Mucosa of descending colon (tissue), 3 donors: ENCODE measurements at regions not wholly inside any gene's neighbourhood (a gene's known extent, or its start where the extent isn't known, plus 50 kb on each side); places are given as distances from the start of the nearest gene placed in this dataset.

Experiments used
- ATAC-seq: fragments of 200-7000 bp; cut with Tn5 transposase; one replicate; pipeline ENCODE4 v1.9.1; 2020; ENCODE audit warnings: mild to moderate bottlenecking, moderate library complexity
- DNase-seq, 3 donors: peaks; one replicate each; pipeline ENCODE4 v3.0.0-alpha.2; 2020
- H3K36me3 ChIP-seq: fragments of 200-600 bp; one replicate; pipeline ENCODE4 v1.8.0; 2021; ENCODE audit warnings: low read depth, mild to moderate bottlenecking
- H3K4me1 ChIP-seq: fragments of 200-600 bp; one replicate; pipeline ENCODE4 v1.8.0; 2021; ENCODE audit warnings: low read depth, mild to moderate bottlenecking
- H3K4me3 ChIP-seq: fragments of 200-600 bp; one replicate; pipeline ENCODE4 v1.8.0; 2021; ENCODE audit warnings: mild to moderate bottlenecking
- H3K9me3 ChIP-seq: fragments of 200-600 bp; one replicate; pipeline ENCODE4 v1.8.0; 2021; ENCODE audit warnings: mild to moderate bottlenecking
- intact Hi-C, 2 donors: fragments of 100-400 bp; cut with DNase I in 1 of 2; cut with micrococcal nuclease in 1 of 2; formaldehyde crosslinking; loops; one replicate each; pipeline versions ENCODE4 v1.11.0 to v1.11.1; 2022; cut with DNase I, micrococcal nuclease
- TF ChIP-seq, protein P1 (sequence below): fragments of 200-600 bp; IDR thresholded peaks from one replicate; pipeline ENCODE4 v1.8.0; 2022; ENCODE audit warnings: antibody characterized with exemption, mild to moderate bottlenecking
- donor health status: DM: no; HTN: no; CAD: no; lungs with moderate emphysema.
- donor health status: DM: no; HTN: no; CAD: no.
- donor health status: DM: no; HTN: yes; CAD: no.

DNA sequence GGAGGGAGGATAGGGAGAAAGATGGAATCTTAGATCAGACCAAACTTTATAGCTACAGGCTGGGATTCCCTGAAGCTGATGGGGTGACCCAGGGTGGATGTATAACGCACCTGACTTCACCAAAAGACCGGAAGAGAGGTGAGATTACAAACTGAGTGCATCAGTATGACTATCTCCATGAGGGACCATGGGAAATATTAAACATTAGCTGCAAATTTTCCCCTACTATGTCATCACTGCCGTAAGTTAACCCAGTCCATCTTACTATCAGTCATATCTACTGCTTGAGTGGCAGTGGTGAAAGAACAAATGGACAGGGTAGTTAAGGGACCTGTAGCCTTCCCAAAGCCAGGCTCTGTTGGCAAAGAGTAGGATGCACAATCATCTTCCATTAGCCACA lies 368.3 kb downstream of the EFNA5 start:
- no peak for DNase-seq
- TF ChIP-seq, protein P1, sequence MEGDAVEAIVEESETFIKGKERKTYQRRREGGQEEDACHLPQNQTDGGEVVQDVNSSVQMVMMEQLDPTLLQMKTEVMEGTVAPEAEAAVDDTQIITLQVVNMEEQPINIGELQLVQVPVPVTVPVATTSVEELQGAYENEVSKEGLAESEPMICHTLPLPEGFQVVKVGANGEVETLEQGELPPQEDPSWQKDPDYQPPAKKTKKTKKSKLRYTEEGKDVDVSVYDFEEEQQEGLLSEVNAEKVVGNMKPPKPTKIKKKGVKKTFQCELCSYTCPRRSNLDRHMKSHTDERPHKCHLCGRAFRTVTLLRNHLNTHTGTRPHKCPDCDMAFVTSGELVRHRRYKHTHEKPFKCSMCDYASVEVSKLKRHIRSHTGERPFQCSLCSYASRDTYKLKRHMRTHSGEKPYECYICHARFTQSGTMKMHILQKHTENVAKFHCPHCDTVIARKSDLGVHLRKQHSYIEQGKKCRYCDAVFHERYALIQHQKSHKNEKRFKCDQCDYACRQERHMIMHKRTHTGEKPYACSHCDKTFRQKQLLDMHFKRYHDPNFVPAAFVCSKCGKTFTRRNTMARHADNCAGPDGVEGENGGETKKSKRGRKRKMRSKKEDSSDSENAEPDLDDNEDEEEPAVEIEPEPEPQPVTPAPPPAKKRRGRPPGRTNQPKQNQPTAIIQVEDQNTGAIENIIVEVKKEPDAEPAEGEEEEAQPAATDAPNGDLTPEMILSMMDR = no peak
- intact Hi-C loops = no loop called here
- H3K36me3 ChIP-seq = no peaks in the 10 kb centered on the region
- H3K4me1 ChIP-seq = no peaks in the 10 kb centered on the region
- no peak for ATAC-seq
- no peak overlapping the region for H3K4me3 ChIP-seq
- H3K9me3 ChIP-seq = no peaks in the 10 kb centered on the region

DNA sequence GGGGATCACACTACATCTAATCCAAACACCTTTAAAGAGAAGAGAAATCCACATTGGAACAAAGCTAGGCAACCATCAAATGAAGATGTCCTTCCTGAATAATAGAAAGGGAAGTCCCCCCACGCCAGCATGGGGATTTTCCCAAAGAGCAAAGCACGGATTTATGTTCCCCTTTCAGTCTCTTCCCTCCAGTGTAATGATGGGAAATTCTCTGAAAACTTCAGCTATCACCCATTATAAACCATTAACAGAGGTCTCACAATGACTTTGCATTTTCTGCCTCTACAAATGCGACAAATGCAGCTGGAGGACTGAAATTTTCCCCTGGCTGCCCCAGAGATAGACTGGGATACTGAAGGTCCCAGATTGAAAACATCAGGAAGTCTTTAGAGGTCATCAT lies 368.7 kb downstream of the EFNA5 start:
- intact Hi-C loops = no loop called here
- H3K4me3 ChIP-seq = no peak overlapping the region
- TF ChIP-seq, protein P1 = no peak
- ATAC-seq = no peak
- no peak for DNase-seq
- no peaks in the 10 kb centered on the region for H3K36me3 ChIP-seq
- H3K4me1 ChIP-seq = no peaks in the 10 kb centered on the region
- H3K9me3 ChIP-seq = no peaks in the 10 kb centered on the region

DNA sequence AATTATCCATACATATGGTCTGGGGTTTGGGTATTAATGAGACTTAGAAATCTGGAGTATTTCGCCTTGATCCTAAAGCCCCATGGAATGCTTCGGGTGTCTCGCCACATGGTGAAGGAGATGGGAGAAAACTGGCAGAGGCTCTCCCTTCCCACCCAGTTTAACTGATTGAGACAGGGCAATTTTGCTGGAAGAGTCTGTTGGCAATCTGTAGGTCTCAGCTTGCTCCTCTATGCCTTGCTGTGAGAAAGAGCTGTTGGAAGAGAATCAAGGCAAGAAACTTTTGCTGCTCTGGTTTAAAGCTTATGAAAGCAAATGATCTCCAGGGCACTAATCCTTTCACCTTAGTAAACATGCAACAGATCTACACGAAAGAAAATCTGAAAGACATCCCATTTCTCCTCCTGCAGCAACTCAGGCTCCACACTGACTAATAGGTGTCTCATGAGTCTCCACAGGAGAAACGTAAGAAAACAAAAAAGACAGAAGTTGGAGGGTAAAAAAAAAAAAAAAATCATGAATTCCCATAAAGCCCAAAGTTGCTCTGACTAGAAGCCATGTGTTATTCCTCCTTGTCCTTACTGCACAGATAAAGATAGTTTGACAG lies 369.9 kb downstream of the EFNA5 start:
- ATAC-seq = no peak
- TF ChIP-seq, protein P1 = no peak
- no peaks in the 10 kb centered on the region for H3K4me1 ChIP-seq

DNA sequence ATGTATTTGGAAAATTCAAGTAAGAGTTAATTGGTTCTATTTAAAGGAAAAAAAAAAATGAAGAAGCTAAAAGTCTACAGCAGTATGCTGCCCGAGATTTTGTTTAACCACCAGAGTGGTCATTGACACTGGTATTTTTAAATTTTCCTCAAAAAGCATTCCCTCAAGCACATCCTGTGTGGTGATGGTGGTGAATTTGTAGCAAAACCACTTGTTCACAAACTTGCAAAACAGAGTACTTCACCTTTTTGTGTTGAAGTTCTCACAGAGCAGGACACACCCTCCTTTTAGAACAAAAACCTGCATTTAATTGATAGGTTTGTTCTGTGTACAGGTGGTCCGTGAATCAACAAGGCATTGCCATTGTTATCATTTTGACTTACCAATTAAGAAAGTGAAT lies 374.2 kb downstream of the EFNA5 start:
- Histone ChIP-seq H3K4me1 (no peaks in the 10 kb centered on the region), H3K36me3 (no peaks in the 10 kb centered on the region), H3K9me3 (no peaks in the 10 kb centered on the region), H3K4me3 (no peak overlapping the region)
- DNase-seq (no peak), ATAC-seq (no peak)
- TF ChIP-seq, protein P1 = no peak
- intact Hi-C loops = no loop called here

More for the DNA sequence above, 369.9 kb downstream of the EFNA5 start:
- no peaks in the 10 kb centered on the region for H3K9me3 ChIP-seq
- no peaks in the 10 kb centered on the region for H3K36me3 ChIP-seq
- intact Hi-C loops = no loop called here
- no peak for DNase-seq
- no peak overlapping the region for H3K4me3 ChIP-seq

DNA sequence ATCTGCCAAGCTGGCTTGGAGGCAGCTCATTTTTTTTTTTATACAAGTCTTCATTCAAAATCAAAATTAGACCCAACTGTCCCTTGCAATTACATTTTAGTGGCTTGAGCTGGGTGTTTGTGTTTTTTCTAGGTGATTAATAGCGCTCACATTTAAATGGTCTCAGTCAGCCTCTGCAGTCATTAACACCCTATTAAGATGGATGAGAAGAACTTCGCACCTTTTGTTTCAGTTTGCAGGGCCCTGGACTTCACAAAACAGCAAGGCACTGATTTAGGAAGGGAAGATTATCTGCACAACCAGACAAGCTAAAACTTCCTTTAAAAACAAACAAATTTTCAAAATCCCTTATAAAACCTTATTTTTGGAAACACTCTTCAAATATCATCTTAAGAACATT lies 374.8 kb downstream of the EFNA5 start:
- Histone ChIP-seq H3K4me1 (no peaks in the 10 kb centered on the region), H3K4me3 (no peak overlapping the region), H3K9me3 (no peaks in the 10 kb centered on the region), H3K36me3 (no peaks in the 10 kb centered on the region)
- DNase-seq (no peak), ATAC-seq (no peak)
- intact Hi-C loops = no loop called here
- TF ChIP-seq, protein P1 = no peak

DNA sequence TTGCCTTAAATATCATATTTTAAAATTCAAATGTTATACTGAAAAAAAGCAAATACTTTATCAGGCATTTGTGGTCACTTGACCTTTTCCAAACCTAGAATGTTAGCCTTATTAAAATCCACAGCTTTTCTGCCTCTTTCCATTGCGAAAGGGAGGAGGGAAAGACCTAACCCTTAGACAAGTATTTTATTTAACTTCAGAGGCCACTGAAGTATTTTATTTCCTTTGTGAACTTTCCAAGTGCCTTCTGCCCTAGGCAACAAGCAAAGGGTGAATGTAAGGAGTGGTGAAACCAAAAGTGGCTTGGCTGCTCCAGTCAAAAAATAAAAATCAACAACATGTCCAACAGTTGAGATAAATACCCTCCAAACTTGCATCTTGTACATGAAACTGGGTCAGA lies 376.1 kb downstream of the EFNA5 start:
- H3K4me3 ChIP-seq = no peak overlapping the region
- no peaks in the 10 kb centered on the region for H3K4me1 ChIP-seq
- H3K9me3 ChIP-seq = no peaks in the 10 kb centered on the region
- TF ChIP-seq, protein P1 = no peak
- intact Hi-C loops = no loop called here
- DNase-seq = no peak
- ATAC-seq = no peak
- no peaks in the 10 kb centered on the region for H3K36me3 ChIP-seq
